ENCODE measurements at regions not wholly inside any gene's neighbourhood (a gene's known extent, or its start where the extent isn't known, plus 50 kb on each side); places are given as distances from the start of the nearest gene placed in this dataset.

DNA sequence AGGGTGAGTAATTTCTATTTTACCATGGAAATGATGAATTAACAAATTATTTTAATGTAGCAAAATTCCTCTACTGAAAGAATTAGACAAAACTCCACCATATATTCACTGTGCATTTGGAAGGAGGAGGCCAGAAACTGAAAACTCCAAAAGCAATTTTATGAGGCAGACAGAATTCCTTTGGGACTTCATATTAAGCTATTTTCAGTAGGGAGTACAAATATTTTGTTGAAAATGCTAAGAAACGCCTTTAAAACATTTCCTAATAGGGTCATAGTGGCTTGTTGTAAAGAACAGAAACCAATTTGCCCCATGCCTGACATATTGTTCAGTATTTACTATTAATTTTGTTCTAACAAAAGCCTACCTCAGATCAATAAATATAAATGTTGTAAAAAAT lies 117.8 kb downstream of the TES start:
- H3K27ac Mint-ChIP-seq = no peak overlapping the region

More for the DNA sequence above, 117.8 kb downstream of the TES start:
- no peaks in the 10 kb centered on the region for H4K20me1 ChIP-seq (ENCODE audit: control insufficient read depth, insufficient read depth, insufficient read length)
- no peak overlapping the region for H2BK15ac ChIP-seq (ENCODE audit: low read depth, low read length)
- H3K27ac ChIP-seq (ENCODE audit: insufficient read length, low read depth, low read length) = no peak overlapping the region
- no peak overlapping the region for H3K4ac ChIP-seq (ENCODE audit: low read depth, low read length)
- no peak overlapping the region for H3K23ac ChIP-seq (ENCODE audit: insufficient read length, low read depth, low read length)
- H2BK120ac ChIP-seq (ENCODE audit: low read depth, low read length, poor library complexity, severe bottlenecking) = no peak overlapping the region
- H2BK20ac ChIP-seq (ENCODE audit: low read depth, low read length, poor library complexity, severe bottlenecking) = no peak overlapping the region
- no peak overlapping the region for H3K4me2 ChIP-seq (ENCODE audit: insufficient read depth, insufficient read length, low read length)
- no peak overlapping the region for H3K4me3 Mint-ChIP-seq
- no peaks in the 10 kb centered on the region for H3K79me1 ChIP-seq (ENCODE audit: insufficient read depth, low read depth, low read length, poor library complexity, severe bottlenecking)
- H3K18ac ChIP-seq (ENCODE audit: insufficient read length, low read depth, low read length) = no peak overlapping the region
- H4K8ac ChIP-seq (replicated peaks; ENCODE audit: insufficient read length, low read depth, low read length) = no peak overlapping the region
- no peaks in the 10 kb centered on the region for H3K9me3 Mint-ChIP-seq
- no peaks in the 10 kb centered on the region for H3K9me3 ChIP-seq (ENCODE audit: control insufficient read depth, low read depth, low read length)
- no peaks in the 10 kb centered on the region for H3K27me3 Mint-ChIP-seq (ENCODE audit: low read depth)
- H3K4me1 ChIP-seq (ENCODE audit: insufficient read depth, low read length) = no peaks in the 10 kb centered on the region; the same call in 1 of the 2 replicates
- WGBS (ENCODE audit: extremely low coverage, insufficient read length, low lambda C conversion rate) = no CpG with 5 or more reads among the region's 1 CpG
- H3K79me2 ChIP-seq (ENCODE audit: insufficient read depth, low read length) = no peaks in the 10 kb centered on the region
- H4K91ac ChIP-seq (ENCODE audit: insufficient read length, low read depth, low read length) = no peak overlapping the region
- no peak overlapping the region for H2BK5ac ChIP-seq (ENCODE audit: insufficient read length, low read length)
- H3K56ac ChIP-seq (ENCODE audit: insufficient read length, low read depth, low read length) = no peak overlapping the region
- no peak overlapping the region for H3K14ac ChIP-seq (ENCODE audit: insufficient read depth, low read length)
- H3K36me3 Mint-ChIP-seq (ENCODE audit: insufficient read depth in 1 of 3, low read depth in 3 of 3) = no peaks in the 10 kb centered on the region
- peaks cover 4 to 9% of the 10 kb centered on the region in 2 experiments for H3K4me1 Mint-ChIP-seq
- H3K27me3 ChIP-seq (ENCODE audit: insufficient read depth, low read length) = no peaks in the 10 kb centered on the region
- no peak overlapping the region for H3T11ph ChIP-seq (ENCODE audit: low read length)
- TF ChIP-seq, protein P1, sequence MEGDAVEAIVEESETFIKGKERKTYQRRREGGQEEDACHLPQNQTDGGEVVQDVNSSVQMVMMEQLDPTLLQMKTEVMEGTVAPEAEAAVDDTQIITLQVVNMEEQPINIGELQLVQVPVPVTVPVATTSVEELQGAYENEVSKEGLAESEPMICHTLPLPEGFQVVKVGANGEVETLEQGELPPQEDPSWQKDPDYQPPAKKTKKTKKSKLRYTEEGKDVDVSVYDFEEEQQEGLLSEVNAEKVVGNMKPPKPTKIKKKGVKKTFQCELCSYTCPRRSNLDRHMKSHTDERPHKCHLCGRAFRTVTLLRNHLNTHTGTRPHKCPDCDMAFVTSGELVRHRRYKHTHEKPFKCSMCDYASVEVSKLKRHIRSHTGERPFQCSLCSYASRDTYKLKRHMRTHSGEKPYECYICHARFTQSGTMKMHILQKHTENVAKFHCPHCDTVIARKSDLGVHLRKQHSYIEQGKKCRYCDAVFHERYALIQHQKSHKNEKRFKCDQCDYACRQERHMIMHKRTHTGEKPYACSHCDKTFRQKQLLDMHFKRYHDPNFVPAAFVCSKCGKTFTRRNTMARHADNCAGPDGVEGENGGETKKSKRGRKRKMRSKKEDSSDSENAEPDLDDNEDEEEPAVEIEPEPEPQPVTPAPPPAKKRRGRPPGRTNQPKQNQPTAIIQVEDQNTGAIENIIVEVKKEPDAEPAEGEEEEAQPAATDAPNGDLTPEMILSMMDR (conservative IDR thresholded peaks at IDR 0.05) = no peak
- H3K9ac ChIP-seq (ENCODE audit: extremely low read depth, insufficient read length, low read length) = no peak overlapping the region
- H3K23me2 ChIP-seq (ENCODE audit: insufficient read length, low read depth, low read length, poor library complexity, severe bottlenecking) = no peaks in the 10 kb centered on the region
- DNase-seq = no peak
- H2AK5ac ChIP-seq (ENCODE audit: insufficient read length, low read length) = no peak overlapping the region
- H4K5ac ChIP-seq (ENCODE audit: insufficient read length, low read depth, low read length) = no peak overlapping the region
- H2AFZ ChIP-seq (ENCODE audit: low read length) = no peak overlapping the region
- H2BK12ac ChIP-seq (ENCODE audit: insufficient read length, low read depth, low read length) = no peak overlapping the region

Data from H9 (cell line).